ENCODE measurements at regions not wholly inside any gene's neighbourhood (a gene's known extent, or its start where the extent isn't known, plus 50 kb on each side); places are given as distances from the start of the nearest gene placed in this dataset.
A peak's percentile ranks its signal among the peaks of the same experiment; 100 is the strongest.

DNA sequence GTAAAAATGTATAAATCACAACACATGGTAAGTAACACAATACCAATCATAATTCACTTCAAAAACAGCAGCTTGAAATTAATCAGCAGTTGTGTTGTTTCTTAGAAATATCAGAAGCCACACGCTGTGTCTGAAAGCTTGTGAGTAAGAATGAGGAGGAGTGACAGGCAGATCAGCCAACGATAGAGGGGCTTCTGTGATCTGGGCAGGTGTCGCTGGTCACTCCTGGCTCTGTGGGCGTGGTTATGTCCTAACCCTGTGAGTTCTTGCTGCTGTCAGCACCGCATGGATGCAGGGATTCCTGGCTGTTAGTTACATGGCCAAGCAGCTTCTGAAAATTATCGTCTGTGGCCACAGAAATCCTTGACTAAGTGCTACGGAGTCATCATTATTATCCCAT lies 123.4 kb downstream of the SLC25A47 start:
- no peak overlapping the region for H3K4ac ChIP-seq (replicated peaks; ENCODE audit: insufficient read length, low read depth, low read length)
- peaks cover 4% of the 10 kb centered on the region; the same call in 1 of the 2 replicates for H3K79me1 ChIP-seq (ENCODE audit: low read depth, low read length)
- peak; percentile 31 to 77 for DNase-seq (ENCODE audit: low read depth in 1 of 2, low spot score in 2 of 2)
- POLR2A ChIA-PET (ENCODE audit: partially characterized antibody) = interaction anchor here (0.6 kb wide), 1 partner anchor 68 kb away, joined by 3 read pairs; no protein-coding TSS in a partner anchor
- no peak overlapping the region for H3K18ac ChIP-seq (ENCODE audit: extremely low read depth, low read length)
- no peak overlapping the region for H4K5ac ChIP-seq (ENCODE audit: insufficient read length, low read depth, low read length)
- H3K4me3 ChIP-seq (ENCODE audit: extremely low read depth in 1 of 4, insufficient read depth in 2 of 4, low read depth in 3 of 4, low read length in 4 of 4) = no peak overlapping the region
- peak; percentile 88 for FAIRE-seq
- no peak overlapping the region for H3K23ac ChIP-seq (ENCODE audit: insufficient read length)
- no peak overlapping the region for H4K91ac ChIP-seq (replicated peaks; ENCODE audit: insufficient read length, low read length)
- H3K27ac ChIP-seq (ENCODE audit: low read depth, low read length) = no peak overlapping the region
- H3K9me3 ChIP-seq (ENCODE audit: insufficient read depth in 2 of 2, low read depth in 1 of 2, low read length in 1 of 2) = no peaks in the 10 kb centered on the region
- H2BK120ac ChIP-seq (replicated peaks; ENCODE audit: low read depth, low read length) = no peak overlapping the region
- H3K36me3 ChIP-seq (ENCODE audit: control insufficient read depth in 2 of 4, insufficient read depth in 4 of 4, low read length in 3 of 4) = no peaks in the 10 kb centered on the region
- H3K79me2 ChIP-seq (ENCODE audit: control insufficient read depth in 1 of 2, insufficient read depth in 2 of 2, low read length in 2 of 2) = no peaks in the 10 kb centered on the region
- H2AK5ac ChIP-seq (ENCODE audit: low read depth, low read length) = no peak overlapping the region
- peaks cover 0 to 2% of the 10 kb centered on the region in 2 experiments for H4K20me1 ChIP-seq (replicated peaks in 1 of 2; ENCODE audit: control insufficient read depth in 1 of 2, insufficient read depth in 2 of 2, low read length in 2 of 2)
- H3K14ac ChIP-seq (ENCODE audit: insufficient read length) = no peak overlapping the region
- no peak overlapping the region for H4K8ac ChIP-seq (ENCODE audit: extremely low read depth, insufficient read depth, low read length)
- H2AFZ ChIP-seq (ENCODE audit: low read length) = no peak overlapping the region
- H2BK20ac ChIP-seq (ENCODE audit: low read length) = no peak overlapping the region
- no peaks in the 10 kb centered on the region for H3K27me3 ChIP-seq (replicated peaks in 1 of 4; ENCODE audit: control insufficient read depth in 3 of 4, extremely low read depth in 1 of 4, insufficient read depth in 3 of 4, low read length in 3 of 4)
- no peak overlapping the region for H2BK12ac ChIP-seq (ENCODE audit: low read depth, low read length)
- 54% methylated on average over 7 of the region's 7 CpGs; no CpG with 5 or more reads in 1 of the 2 experiments for WGBS, 2 experiments (ENCODE audit: extremely low coverage in 1 of 2, insufficient coverage in 1 of 2, insufficient read length in 1 of 2, insufficient replicate concordance in 2 of 2, low coverage in 1 of 2, low lambda C conversion rate in 2 of 2, missing lambda C conversion rate in 1 of 2)
- CTCF ChIA-PET (ENCODE audit: partially characterized antibody) = interaction anchor here (0.6 to 2.5 kb wide), 6 partner anchors 8 to 943 kb away, joined by 3 to 7 read pairs (median 4); no protein-coding TSS in a partner anchor
- H3K9ac ChIP-seq (replicated peaks in 1 of 4; ENCODE audit: extremely low read depth in 1 of 4, low read depth in 3 of 4, low read length in 3 of 4) = no peak overlapping the region
- H3K4me1 ChIP-seq (replicated peaks in 1 of 4; ENCODE audit: control insufficient read depth in 3 of 4, insufficient read depth in 4 of 4, low read length in 3 of 4) = peaks cover 0 to 11% (median 5%) of the 10 kb centered on the region in 4 experiments; a peak in 5 of 7 replicates
- H2BK15ac ChIP-seq (ENCODE audit: low read length) = no peak overlapping the region
- no peaks in the 10 kb centered on the region for H3K23me2 ChIP-seq (ENCODE audit: low read depth, low read length)
- H3K4me2 ChIP-seq (ENCODE audit: insufficient read depth in 1 of 2, low read depth in 2 of 2, low read length in 2 of 2) = no peak overlapping the region
- H2BK5ac ChIP-seq (ENCODE audit: low read depth, low read length) = no peak overlapping the region
- H3K56ac ChIP-seq (replicated peaks; ENCODE audit: insufficient read length, low read depth, low read length) = no peak overlapping the region

All from H1 (cell line).